ENCODE measurements at regions not wholly inside any gene's neighbourhood (a gene's known extent, or its start where the extent isn't known, plus 50 kb on each side); places are given as distances from the start of the nearest gene placed in this dataset.

GRCh38 chr10:71912431-71912830 is 51.8 kb upstream of the CHST3 start:
- TF ChIP-seq CTCF (IDR thresholded peaks at IDR 0.05), result no peak
- TF ChIP-seq MAZ (IDR thresholded peaks at IDR 0.05; ENCODE audit: borderline replicate concordance, low read depth, low read length), result no peak
- TF ChIP-seq MAX (IDR thresholded peaks at IDR 0.05), result no peak
- TF ChIP-seq POLR2A (IDR thresholded peaks at IDR 0.05; ENCODE audit: low read length), result no peak
- TF ChIP-seq EP300 (IDR thresholded peaks at IDR 0.05), result no peak
- no peak for TF ChIP-seq MYC (IDR thresholded peaks at IDR 0.05; ENCODE audit: borderline replicate concordance, low read length)
- TF ChIP-seq MAFK (IDR thresholded peaks at IDR 0.05; ENCODE audit: partially characterized antibody), result no peak
- no peak for TF ChIP-seq HOXB5 (CRISPR knock-in tag; IDR thresholded peaks at IDR 0.05)
- TF ChIP-seq SREBF2 (IDR thresholded peaks at IDR 0.05), result no peak
- TF ChIP-seq KDM5A (IDR thresholded peaks at IDR 0.05), result no peak
- TF ChIP-seq REST (IDR thresholded peaks at IDR 0.05), result no peak
- no peak for TF ChIP-seq POLR2AphosphoS2 (conservative IDR thresholded peaks at IDR 0.05; ENCODE audit: low read length)
- TF ChIP-seq RARB (CRISPR knock-in tag; IDR thresholded peaks at IDR 0.05), result no peak
